ENCODE measurements at regions not wholly inside any gene's neighbourhood (a gene's known extent, or its start where the extent isn't known, plus 50 kb on each side); places are given as distances from the start of the nearest gene placed in this dataset.

DNA sequence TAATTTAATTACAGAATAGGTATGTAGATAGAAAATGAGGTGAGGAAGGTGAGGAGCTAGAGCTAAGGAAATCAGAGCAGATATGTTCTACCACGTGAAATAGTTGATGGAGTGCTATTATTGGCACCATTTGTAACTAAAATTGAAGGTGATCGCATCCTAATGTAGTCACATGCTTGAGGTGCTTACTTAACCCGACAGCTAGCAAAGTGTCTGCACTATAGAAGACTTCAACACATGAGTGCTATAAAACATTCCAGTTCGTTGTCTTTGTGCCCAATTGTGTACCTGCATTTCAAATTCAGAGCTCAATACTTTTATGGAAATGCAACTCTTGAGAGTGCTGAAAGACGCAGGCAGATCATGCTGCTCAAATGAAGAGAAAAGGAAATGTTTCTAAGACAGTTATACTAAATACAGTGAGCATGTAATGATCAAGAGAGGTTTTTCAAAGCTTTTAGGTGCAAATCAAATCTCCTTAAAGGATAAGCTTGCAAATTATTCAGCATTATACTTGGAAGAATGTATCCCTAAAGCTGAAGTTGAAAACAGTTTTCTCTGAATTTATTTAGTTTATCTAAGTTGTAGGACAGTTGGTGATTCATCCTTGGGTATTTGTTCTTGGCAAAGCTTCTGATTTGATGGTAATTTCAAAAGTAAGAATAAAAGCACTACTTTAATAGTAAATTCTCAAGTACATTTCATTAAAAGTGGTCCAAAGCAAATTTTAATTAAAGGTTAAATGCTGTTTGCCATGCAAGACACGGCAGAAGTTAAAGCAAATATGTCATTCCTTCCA lies 223.9 kb upstream of the EPHA5 start:
- TF ChIP-seq, protein P1, sequence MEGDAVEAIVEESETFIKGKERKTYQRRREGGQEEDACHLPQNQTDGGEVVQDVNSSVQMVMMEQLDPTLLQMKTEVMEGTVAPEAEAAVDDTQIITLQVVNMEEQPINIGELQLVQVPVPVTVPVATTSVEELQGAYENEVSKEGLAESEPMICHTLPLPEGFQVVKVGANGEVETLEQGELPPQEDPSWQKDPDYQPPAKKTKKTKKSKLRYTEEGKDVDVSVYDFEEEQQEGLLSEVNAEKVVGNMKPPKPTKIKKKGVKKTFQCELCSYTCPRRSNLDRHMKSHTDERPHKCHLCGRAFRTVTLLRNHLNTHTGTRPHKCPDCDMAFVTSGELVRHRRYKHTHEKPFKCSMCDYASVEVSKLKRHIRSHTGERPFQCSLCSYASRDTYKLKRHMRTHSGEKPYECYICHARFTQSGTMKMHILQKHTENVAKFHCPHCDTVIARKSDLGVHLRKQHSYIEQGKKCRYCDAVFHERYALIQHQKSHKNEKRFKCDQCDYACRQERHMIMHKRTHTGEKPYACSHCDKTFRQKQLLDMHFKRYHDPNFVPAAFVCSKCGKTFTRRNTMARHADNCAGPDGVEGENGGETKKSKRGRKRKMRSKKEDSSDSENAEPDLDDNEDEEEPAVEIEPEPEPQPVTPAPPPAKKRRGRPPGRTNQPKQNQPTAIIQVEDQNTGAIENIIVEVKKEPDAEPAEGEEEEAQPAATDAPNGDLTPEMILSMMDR (IDR thresholded peaks at IDR 0.05): no peak
- H3K27ac ChIP-seq: no peak overlapping the region
- no peak for DNase-seq
- H3K36me3 ChIP-seq: no peaks in the 10 kb centered on the region
- WGBS, 2 donors: 37% methylated on average over 6 of the region's 6 CpGs
- H3K9me3 ChIP-seq: peaks cover 0 to 14% (median 0%) of the 10 kb centered on the region in 11 donors
- H3K4me1 ChIP-seq: no peaks in the 10 kb centered on the region
- intact Hi-C loops (cut with DNase I): no loop called here
- no peak for ATAC-seq
- no peak overlapping the region for H3K4me3 ChIP-seq
- no peaks in the 10 kb centered on the region for H3K27me3 ChIP-seq

DNA sequence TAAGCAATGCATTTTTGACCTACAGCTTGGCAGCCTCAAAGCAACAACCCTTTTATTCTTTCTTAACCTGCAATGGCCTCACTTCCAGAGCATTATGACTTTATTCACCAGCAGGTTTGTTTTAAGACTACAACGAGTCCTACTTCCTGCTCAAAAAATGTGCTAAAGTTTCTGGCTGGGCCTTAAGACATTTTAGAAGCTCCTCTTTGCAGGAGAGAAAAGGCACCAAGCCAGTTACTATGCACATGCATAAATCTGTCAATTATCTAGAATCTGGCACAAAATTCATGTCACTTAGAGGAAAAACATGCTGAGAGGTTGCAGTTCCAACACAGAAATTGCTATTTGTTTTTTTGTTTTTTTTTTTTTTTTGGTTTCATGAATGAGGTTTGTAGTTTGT lies 223.0 kb upstream of the EPHA5 start:
- peaks cover 0 to 12% (median 0%) of the 10 kb centered on the region in 11 donors for H3K9me3 ChIP-seq
- WGBS, 2 donors: 30 to 42% methylated on average over 1 of the region's 1 CpG
- H3K27me3 ChIP-seq: no peaks in the 10 kb centered on the region
- intact Hi-C loops (cut with DNase I): no loop called here
- no peaks in the 10 kb centered on the region for H3K4me1 ChIP-seq
- ATAC-seq (no peak), DNase-seq (no peak)
- no peak overlapping the region for H3K4me3 ChIP-seq
- no peaks in the 10 kb centered on the region for H3K36me3 ChIP-seq
- no peak overlapping the region for H3K27ac ChIP-seq
- TF ChIP-seq, protein P1 (IDR thresholded peaks at IDR 0.05): no peak

DNA sequence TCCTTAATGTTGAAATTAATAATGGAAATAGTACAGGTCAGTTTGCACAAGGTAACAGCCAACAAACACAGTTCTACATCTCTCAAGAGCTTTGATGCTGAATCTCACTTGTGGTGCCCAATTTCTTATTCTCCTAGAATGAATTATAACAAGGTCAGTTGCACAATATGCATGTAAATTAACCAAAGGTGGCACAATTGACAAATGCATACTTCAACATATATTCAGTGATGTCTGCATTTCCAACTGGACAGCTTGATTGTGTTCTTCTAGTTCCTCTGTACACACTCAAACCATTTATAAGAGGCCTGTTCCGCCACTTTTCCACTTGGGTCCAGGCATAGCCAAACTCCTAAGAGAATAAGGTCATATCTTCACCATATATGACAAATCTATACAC lies 210.3 kb upstream of the EPHA5 start:
- Histone ChIP-seq H3K27ac (no peak overlapping the region), H3K4me3 (no peak overlapping the region), H3K36me3 (no peaks in the 10 kb centered on the region), H3K4me1 (no peaks in the 10 kb centered on the region), H3K9me3 (no peaks in the 10 kb centered on the region), H3K27me3 (no peaks in the 10 kb centered on the region)
- DNase-seq (no peak), ATAC-seq (no peak)
- 83 to 84% methylated on average over 1 of the region's 1 CpG for WGBS, 2 donors
- TF ChIP-seq, protein P1 (IDR thresholded peaks at IDR 0.05): no peak
- intact Hi-C loops (cut with DNase I): no loop called here

DNA sequence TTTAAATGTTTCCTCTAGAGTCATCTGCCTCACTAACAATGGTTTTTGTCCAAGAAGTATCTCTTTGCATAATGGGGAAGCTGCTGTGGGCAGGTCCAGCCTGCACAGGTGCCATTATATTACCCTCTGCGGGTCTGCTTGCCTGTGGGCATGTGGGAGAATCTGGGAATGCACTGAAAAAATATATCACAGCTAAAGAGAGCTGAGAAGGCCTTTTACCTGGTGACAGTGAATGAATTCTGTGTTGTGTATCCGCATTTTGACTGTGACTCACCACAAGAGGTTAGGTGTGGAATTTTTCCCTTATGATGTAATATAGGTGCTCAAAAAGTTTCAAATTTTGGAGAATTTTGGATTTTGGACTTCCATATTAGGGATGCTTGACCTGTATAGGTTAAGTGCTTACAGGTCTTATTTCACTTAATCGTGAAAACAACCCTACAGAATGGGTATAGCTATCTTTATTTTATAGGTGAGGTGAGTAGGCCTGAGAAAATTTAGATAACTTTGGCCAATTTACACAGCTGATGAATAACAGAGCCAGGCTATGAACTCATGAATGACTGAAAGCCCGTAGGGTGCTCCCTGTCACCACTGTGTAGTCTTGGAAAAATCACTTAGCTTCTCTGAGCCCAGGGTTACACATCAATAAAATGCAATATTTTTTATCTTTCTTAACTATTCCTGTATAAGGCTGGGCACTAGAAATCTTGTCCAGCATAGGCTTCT lies 198.0 kb upstream of the EPHA5 start:
- no peaks in the 10 kb centered on the region for H3K36me3 ChIP-seq
- H3K9me3 ChIP-seq: peaks cover 0 to 3% (median 0%) of the 10 kb centered on the region in 11 donors
- H3K4me3 ChIP-seq: no peak overlapping the region
- 85 to 90% methylated on average over 4 of the region's 4 CpGs for WGBS, 2 donors
- intact Hi-C loops (cut with DNase I): no loop called here
- ATAC-seq (no peak), DNase-seq (no peak)
- no peak overlapping the region for H3K27ac ChIP-seq
- H3K27me3 ChIP-seq: no peaks in the 10 kb centered on the region
- TF ChIP-seq, protein P1 (IDR thresholded peaks at IDR 0.05): no peak
- H3K4me1 ChIP-seq: no peaks in the 10 kb centered on the region

Measured in heart right ventricle (tissue), 16 donors.